ENCODE measurements at regions not wholly inside any gene's neighbourhood (a gene's known extent, or its start where the extent isn't known, plus 50 kb on each side); places are given as distances from the start of the nearest gene placed in this dataset.

DNA sequence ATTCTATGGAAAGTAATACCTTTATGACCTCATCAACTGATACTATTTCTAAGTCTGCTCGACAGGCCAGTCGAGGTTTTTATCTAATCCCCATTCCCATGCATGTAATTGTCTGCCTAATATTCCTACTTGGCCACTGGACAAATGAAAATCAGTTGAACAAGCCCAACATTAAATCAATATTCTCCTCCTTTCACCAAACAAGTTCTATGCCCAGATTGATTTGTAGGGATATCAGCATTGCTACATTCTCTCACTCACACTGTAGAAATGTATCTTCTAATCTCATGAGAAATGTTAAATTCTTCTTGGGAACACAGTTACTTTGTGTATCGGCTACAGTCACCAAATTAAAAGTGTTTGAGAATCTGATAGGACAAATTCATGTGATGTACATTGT lies 208.8 kb upstream of the CTNND2 start:
- TF ChIP-seq POLR2AphosphoS5 (IDR thresholded peaks at IDR 0.05) (no peak), CTCF (IDR thresholded peaks at IDR 0.05 in 8 of 11, conservative IDR thresholded peaks at IDR 0.05 in 3 of 11) (no peak), POLR2A (IDR thresholded peaks at IDR 0.05) (no peak)
